ENCODE measurements at regions not wholly inside any gene's neighbourhood (a gene's known extent, or its start where the extent isn't known, plus 50 kb on each side); places are given as distances from the start of the nearest gene placed in this dataset.

DNA sequence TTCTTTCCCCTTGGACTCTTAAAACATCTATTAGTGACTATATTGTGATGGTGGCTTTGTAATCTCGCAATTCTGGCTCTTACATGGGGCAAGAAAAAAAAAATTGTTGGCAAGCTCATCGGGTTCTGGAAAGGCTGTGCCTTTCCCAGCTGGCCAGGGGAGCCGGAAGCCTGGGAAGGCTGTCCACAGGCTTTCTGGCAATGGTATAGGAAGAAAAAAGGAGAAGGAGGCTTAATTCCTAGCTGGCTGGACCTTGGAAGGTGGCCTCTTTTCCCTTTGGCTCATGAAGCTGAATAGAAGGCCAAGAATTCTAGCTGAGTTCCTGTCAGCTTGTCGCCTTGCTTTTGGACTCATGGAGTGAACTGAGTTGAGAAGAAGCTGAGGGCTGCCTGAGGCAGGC lies 243.5 kb upstream of the SEMA6D start:
- ChIA-PET POLR2A (no interaction called here), CTCF (no interaction called here)
- Histone ChIP-seq H3K4me1 (ENCODE audit: control insufficient read depth, insufficient read depth, low read length) (no peaks in the 10 kb centered on the region), H3K27ac (ENCODE audit: low read length) (no peak overlapping the region), H3K36me3 (ENCODE audit: control insufficient read depth, insufficient read depth, low read length) (no peaks in the 10 kb centered on the region), H3K27me3 (ENCODE audit: control insufficient read depth, insufficient read depth, low read length) (no peaks in the 10 kb centered on the region), H3K9me3 (ENCODE audit: control insufficient read depth, insufficient read depth, low read depth, low read length) (no peaks in the 10 kb centered on the region), H3K4me3 (ENCODE audit: low read depth in 2 of 2, low read length in 2 of 2) (no peak overlapping the region)
- no peak for ATAC-seq
- in situ Hi-C loops (cut with HindIII; ENCODE audit: low pct_unique_long_range_greater_than_20kb, low sequenced_read_pairs), result no loop called here
- intact Hi-C loops (cut with micrococcal nuclease; ENCODE audit: unreplicated experiment), result no loop called here
- BruUV-seq (replicated peaks), result no TSS peak
- DNase-seq (ENCODE audit: low read depth, low spot score), result no peak
- TF ChIP-seq SIN3A (IDR thresholded peaks at IDR 0.05; ENCODE audit: borderline replicate concordance, insufficient read depth, low read depth, low read length) (no peak), TCF7L2 (IDR thresholded peaks at IDR 0.05; ENCODE audit: low read depth, low read length) (no peak), POLR2AphosphoS5 (IDR thresholded peaks at IDR 0.05; ENCODE audit: low read depth, low read length) (no peak)
- TF ChIP-seq, protein P1, sequence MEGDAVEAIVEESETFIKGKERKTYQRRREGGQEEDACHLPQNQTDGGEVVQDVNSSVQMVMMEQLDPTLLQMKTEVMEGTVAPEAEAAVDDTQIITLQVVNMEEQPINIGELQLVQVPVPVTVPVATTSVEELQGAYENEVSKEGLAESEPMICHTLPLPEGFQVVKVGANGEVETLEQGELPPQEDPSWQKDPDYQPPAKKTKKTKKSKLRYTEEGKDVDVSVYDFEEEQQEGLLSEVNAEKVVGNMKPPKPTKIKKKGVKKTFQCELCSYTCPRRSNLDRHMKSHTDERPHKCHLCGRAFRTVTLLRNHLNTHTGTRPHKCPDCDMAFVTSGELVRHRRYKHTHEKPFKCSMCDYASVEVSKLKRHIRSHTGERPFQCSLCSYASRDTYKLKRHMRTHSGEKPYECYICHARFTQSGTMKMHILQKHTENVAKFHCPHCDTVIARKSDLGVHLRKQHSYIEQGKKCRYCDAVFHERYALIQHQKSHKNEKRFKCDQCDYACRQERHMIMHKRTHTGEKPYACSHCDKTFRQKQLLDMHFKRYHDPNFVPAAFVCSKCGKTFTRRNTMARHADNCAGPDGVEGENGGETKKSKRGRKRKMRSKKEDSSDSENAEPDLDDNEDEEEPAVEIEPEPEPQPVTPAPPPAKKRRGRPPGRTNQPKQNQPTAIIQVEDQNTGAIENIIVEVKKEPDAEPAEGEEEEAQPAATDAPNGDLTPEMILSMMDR (IDR thresholded peaks at IDR 0.05), result no peak
- TF ChIP-seq, protein P2, sequence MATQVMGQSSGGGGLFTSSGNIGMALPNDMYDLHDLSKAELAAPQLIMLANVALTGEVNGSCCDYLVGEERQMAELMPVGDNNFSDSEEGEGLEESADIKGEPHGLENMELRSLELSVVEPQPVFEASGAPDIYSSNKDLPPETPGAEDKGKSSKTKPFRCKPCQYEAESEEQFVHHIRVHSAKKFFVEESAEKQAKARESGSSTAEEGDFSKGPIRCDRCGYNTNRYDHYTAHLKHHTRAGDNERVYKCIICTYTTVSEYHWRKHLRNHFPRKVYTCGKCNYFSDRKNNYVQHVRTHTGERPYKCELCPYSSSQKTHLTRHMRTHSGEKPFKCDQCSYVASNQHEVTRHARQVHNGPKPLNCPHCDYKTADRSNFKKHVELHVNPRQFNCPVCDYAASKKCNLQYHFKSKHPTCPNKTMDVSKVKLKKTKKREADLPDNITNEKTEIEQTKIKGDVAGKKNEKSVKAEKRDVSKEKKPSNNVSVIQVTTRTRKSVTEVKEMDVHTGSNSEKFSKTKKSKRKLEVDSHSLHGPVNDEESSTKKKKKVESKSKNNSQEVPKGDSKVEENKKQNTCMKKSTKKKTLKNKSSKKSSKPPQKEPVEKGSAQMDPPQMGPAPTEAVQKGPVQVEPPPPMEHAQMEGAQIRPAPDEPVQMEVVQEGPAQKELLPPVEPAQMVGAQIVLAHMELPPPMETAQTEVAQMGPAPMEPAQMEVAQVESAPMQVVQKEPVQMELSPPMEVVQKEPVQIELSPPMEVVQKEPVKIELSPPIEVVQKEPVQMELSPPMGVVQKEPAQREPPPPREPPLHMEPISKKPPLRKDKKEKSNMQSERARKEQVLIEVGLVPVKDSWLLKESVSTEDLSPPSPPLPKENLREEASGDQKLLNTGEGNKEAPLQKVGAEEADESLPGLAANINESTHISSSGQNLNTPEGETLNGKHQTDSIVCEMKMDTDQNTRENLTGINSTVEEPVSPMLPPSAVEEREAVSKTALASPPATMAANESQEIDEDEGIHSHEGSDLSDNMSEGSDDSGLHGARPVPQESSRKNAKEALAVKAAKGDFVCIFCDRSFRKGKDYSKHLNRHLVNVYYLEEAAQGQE (IDR thresholded peaks at IDR 0.05; ENCODE audit: insufficient read depth in 1 of 2, low read depth in 2 of 2, low read length in 1 of 2), result no peak

DNA sequence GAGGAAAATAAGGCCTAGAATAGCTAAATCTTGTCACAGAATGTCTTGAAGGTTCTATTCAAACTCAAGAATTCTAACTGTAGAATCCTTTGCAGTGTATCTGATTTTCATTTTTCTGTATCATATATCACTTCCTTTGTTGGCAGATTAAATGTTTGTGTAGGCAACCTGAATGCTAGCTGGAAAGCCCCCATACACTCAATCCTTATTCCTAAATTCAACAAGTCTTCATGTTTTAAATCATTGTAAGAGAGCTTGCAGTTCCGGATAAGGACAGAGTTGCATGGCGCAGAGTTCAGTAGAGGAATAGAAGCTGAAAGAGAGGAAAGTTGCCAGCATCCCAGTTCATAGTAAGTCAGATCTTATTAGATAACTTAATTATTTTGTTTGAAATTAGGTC lies 242.0 kb upstream of the SEMA6D start:
- CTCF ChIA-PET, result no interaction called here
- in situ Hi-C loops (cut with HindIII; ENCODE audit: low pct_unique_long_range_greater_than_20kb, low sequenced_read_pairs), result no loop called here

More for the DNA sequence above, 242.0 kb upstream of the SEMA6D start:
- ATAC-seq, result no peak
- POLR2A ChIA-PET, result no interaction called here
- no peak for DNase-seq (ENCODE audit: low read depth, low spot score)
- Histone ChIP-seq H3K27me3 (ENCODE audit: control insufficient read depth, insufficient read depth, low read length) (no peaks in the 10 kb centered on the region), H3K27ac (ENCODE audit: low read length) (no peak overlapping the region), H3K9me3 (ENCODE audit: control insufficient read depth, insufficient read depth, low read depth, low read length) (no peaks in the 10 kb centered on the region), H3K4me1 (ENCODE audit: control insufficient read depth, insufficient read depth, low read length) (no peaks in the 10 kb centered on the region), H3K4me3 (ENCODE audit: low read depth in 2 of 2, low read length in 2 of 2) (no peak overlapping the region), H3K36me3 (ENCODE audit: control insufficient read depth, insufficient read depth, low read length) (no peaks in the 10 kb centered on the region)
- TF ChIP-seq, protein P2 (IDR thresholded peaks at IDR 0.05; ENCODE audit: insufficient read depth in 1 of 2, low read depth in 2 of 2, low read length in 1 of 2), result no peak
- intact Hi-C loops (cut with micrococcal nuclease; ENCODE audit: unreplicated experiment), result no loop called here
- no TSS peak for BruUV-seq (replicated peaks)
